ENCODE measurements at regions not wholly inside any gene's neighbourhood (a gene's known extent, or its start where the extent isn't known, plus 50 kb on each side); places are given as distances from the start of the nearest gene placed in this dataset.

DNA sequence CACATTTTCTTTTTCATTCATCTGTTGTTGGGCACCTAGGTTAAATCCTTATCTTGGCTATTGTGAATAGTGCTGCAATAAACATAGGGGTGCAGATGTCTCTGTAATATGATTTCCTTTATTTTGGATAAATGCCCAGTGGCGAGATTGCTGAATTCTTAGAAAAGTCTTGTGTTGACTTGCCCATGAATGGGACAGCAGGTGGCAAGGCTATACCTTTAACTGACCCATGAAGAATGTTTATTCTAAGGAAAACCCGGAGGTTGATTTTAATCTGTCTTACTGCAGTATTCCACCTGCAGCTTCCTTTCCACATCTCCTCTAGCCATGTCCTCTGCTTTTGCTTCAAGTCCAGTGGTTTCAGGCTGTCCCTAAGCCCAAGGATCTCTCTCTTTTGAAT is 220.6 kb downstream of the SNCA start:
- no peak overlapping the region for H3K27ac Mint-ChIP-seq
- DNase-seq (ENCODE audit: low spot score in 2 of 2, unreplicated experiment in 2 of 2): no peak
- peaks cover 6% of the 10 kb centered on the region for H3K4me1 Mint-ChIP-seq
- peaks cover 21% of the 10 kb centered on the region for H3K9me3 Mint-ChIP-seq
- no peaks in the 10 kb centered on the region for H3K36me3 Mint-ChIP-seq
- H3K4me3 Mint-ChIP-seq: no peak overlapping the region
- H3K27me3 Mint-ChIP-seq (ENCODE audit: low read depth): no peaks in the 10 kb centered on the region
- no peak for TF ChIP-seq CTCF (IDR thresholded peaks at IDR 0.05; ENCODE audit: unreplicated experiment)

- no peak for DNase-seq (ENCODE audit: low spot score in 2 of 2, unreplicated experiment in 2 of 2)
- H3K9me3 Mint-ChIP-seq: peaks cover 32% of the 10 kb centered on the region
These were observed 221.9 kb downstream of the SNCA start for GRCh38 chr4:89615051-89615450.

DNA sequence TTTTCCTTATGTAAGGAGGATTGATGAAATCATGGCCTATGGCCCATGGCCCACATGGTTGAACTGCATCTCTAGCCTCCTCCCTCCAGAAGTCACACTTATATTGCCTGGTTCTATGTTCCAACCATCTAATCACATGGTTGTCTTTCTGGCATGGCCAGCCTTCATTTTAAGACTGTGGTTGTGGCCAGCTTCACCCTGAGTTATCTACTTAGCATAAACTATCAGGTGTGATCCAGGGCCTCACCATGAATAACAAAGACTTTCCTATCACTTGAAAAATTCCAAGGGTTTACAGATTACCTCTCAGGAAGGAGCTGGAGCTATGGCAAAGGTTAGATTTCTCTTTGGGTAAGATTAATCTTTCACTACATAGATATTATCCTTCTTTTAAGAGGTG is 222.8 kb downstream of the SNCA start:
- H3K4me3 Mint-ChIP-seq: no peak overlapping the region
- H3K4me1 Mint-ChIP-seq: peaks cover 3% of the 10 kb centered on the region
- peaks cover 32% of the 10 kb centered on the region for H3K9me3 Mint-ChIP-seq
- no peaks in the 10 kb centered on the region for H3K36me3 Mint-ChIP-seq
- H3K27me3 Mint-ChIP-seq (ENCODE audit: low read depth): no peaks in the 10 kb centered on the region
- no peak for DNase-seq (ENCODE audit: low spot score in 2 of 2, unreplicated experiment in 2 of 2)
- no peak for TF ChIP-seq CTCF (IDR thresholded peaks at IDR 0.05; ENCODE audit: unreplicated experiment)
- no peak overlapping the region for H3K27ac Mint-ChIP-seq

More at GRCh38 chr4:89615051-89615450, 221.9 kb downstream of the SNCA start:
- TF ChIP-seq CTCF (IDR thresholded peaks at IDR 0.05; ENCODE audit: unreplicated experiment): no peak
- H3K4me3 Mint-ChIP-seq: no peak overlapping the region
- no peak overlapping the region for H3K27ac Mint-ChIP-seq
- H3K27me3 Mint-ChIP-seq (ENCODE audit: low read depth): no peaks in the 10 kb centered on the region
- peaks cover 6% of the 10 kb centered on the region for H3K4me1 Mint-ChIP-seq
- H3K36me3 Mint-ChIP-seq: no peaks in the 10 kb centered on the region

DNA sequence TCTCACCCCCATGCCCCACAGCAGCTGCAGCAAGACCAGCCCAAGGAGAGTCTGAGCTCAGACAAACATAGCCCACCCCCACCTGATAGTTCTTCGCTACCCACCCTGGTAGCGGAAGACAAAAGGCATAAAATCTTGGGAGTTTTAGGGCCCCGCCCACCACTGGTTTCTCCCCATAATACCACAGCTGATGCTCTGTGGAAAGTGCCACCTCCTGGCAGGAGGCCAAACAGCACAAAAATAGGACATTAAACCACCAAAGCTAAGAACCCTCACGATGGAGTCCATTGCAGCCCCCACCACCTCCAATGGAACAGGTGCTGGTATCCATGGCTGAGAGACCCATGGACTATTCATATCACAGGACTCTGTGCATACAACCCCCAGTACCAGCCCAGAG is 226.7 kb downstream of the SNCA start:
- Mint-ChIP-seq H3K4me1 (no peaks in the 10 kb centered on the region), H3K27me3 (ENCODE audit: low read depth) (no peaks in the 10 kb centered on the region), H3K36me3 (no peaks in the 10 kb centered on the region), H3K4me3 (no peak overlapping the region), H3K9me3 (peaks cover 32% of the 10 kb centered on the region), H3K27ac (no peak overlapping the region)
- no peak for DNase-seq (ENCODE audit: low spot score in 2 of 2, unreplicated experiment in 2 of 2)
- TF ChIP-seq CTCF (IDR thresholded peaks at IDR 0.05; ENCODE audit: unreplicated experiment): no peak

- H3K27ac Mint-ChIP-seq: no peak overlapping the region
- H3K36me3 Mint-ChIP-seq: no peaks in the 10 kb centered on the region
- no peak for TF ChIP-seq CTCF (IDR thresholded peaks at IDR 0.05; ENCODE audit: unreplicated experiment)
- H3K27me3 Mint-ChIP-seq (ENCODE audit: low read depth): no peaks in the 10 kb centered on the region
- peaks cover 35% of the 10 kb centered on the region for H3K9me3 Mint-ChIP-seq
- no peak for DNase-seq (ENCODE audit: low spot score in 2 of 2, unreplicated experiment in 2 of 2)
- no peak overlapping the region for H3K4me3 Mint-ChIP-seq
- no peaks in the 10 kb centered on the region for H3K4me1 Mint-ChIP-seq
These were observed 227.2 kb downstream of the SNCA start for GRCh38 chr4:89609756-89610155.

DNA sequence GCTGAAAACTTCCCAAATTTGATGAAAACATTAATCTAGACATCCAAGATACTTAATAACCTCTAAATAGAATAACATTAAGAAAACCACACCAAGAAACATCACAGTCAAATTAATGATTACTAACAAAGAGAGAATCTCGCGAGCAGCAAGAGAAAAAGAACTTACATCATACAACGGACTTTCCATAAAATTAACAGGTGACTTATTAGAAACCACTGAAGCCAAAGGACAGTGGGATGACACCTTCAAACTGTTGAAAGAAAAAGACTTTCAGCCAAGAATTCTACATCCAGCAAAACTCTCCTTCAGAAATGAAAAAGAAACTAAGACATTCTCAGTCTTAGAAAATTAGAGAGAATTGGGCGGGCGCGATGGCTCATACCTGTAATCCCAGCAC is 232.0 kb downstream of the SNCA start:
- H3K9me3 Mint-ChIP-seq: peaks cover 7% of the 10 kb centered on the region
- no peak overlapping the region for H3K4me3 Mint-ChIP-seq
- H3K36me3 Mint-ChIP-seq: no peaks in the 10 kb centered on the region
- no peak overlapping the region for H3K27ac Mint-ChIP-seq
- H3K27me3 Mint-ChIP-seq (ENCODE audit: low read depth): no peaks in the 10 kb centered on the region
- H3K4me1 Mint-ChIP-seq: no peaks in the 10 kb centered on the region
- TF ChIP-seq CTCF (IDR thresholded peaks at IDR 0.05; ENCODE audit: unreplicated experiment): no peak
- DNase-seq (ENCODE audit: low spot score in 2 of 2, unreplicated experiment in 2 of 2): no peak

Data from mesothelial cell of epicardium (in vitro differentiated cells).